ENCODE measurements at regions not wholly inside any gene's neighbourhood (a gene's known extent, or its start where the extent isn't known, plus 50 kb on each side); places are given as distances from the start of the nearest gene placed in this dataset.

DNA sequence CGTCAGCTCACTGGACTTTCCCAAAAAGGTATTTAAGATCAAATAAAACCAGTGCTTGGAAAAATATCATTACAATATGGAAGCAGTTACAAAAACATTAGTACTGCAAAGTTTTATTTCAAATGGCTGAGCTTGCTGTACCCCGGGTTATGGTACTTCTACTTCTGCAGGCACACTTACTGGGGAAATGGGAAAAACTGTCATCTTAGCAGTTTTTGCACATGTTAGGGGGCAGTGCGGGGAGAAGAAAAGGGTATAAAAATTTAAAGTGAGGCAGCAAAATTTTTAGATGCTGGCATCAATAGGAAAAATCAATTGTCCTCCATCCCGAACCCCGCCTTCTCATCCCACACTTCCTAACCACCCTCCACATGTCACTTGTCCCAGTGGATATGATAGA lies 133.4 kb downstream of the ATG4C start:
- Histone ChIP-seq H3K27me3 (ENCODE audit: control insufficient read depth, insufficient read depth, low read length) (no peaks in the 10 kb centered on the region), H3K9me3 (ENCODE audit: control insufficient read depth in 2 of 2, low read length in 2 of 2) (no peaks in the 10 kb centered on the region), H3K36me3 (ENCODE audit: control insufficient read depth, insufficient read depth, low read length) (no peaks in the 10 kb centered on the region), H3K4me1 (ENCODE audit: control insufficient read depth, insufficient read depth, low read length, poor library complexity, severe bottlenecking) (no peaks in the 10 kb centered on the region), H3K27ac (ENCODE audit: insufficient read depth, low read length, poor library complexity, severe bottlenecking) (no peak overlapping the region), H3K4me3 (ENCODE audit: low read depth, low read length) (no peak overlapping the region)
- Mint-ChIP-seq H3K27ac (no peak overlapping the region), H3K9me3 (peaks cover 0 to 4% (median 0%) of the 10 kb centered on the region in 7 donors), H3K4me3 (no peak overlapping the region), H3K36me3 (no peaks in the 10 kb centered on the region), H3K27me3 (peaks cover 4% of the 10 kb centered on the region), H3K4me1 (no peaks in the 10 kb centered on the region)
- ATAC-seq (ENCODE audit: low read depth in 2 of 2) (no peak), DNase-seq (no peak)

DNA sequence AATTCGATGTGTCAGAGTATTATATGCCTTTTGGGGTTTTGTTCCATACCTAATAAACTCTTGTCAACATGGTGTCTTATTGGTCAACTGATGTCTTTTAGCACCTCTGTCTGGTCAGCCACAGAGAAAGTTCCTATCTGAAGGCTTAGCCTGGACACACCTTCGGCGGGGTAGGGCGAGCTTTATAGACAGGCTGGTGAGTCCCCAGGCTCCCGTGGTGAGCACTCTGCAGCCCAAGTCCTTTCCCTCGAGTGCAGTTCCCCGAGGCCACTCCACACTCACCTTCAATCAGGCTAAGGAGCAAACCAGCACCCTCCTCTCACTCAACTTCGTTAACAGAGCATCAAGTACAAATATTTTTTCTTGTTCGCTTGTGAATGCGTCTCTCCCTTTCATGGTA lies 133.9 kb downstream of the ATG4C start:
- H3K27ac Mint-ChIP-seq, result no peak overlapping the region
- DNase-seq (no peak), ATAC-seq (ENCODE audit: low read depth in 2 of 2) (no peak)
- H3K9me3 Mint-ChIP-seq, result peaks cover 0 to 4% (median 0%) of the 10 kb centered on the region in 7 donors
- peaks cover 4% of the 10 kb centered on the region for H3K27me3 Mint-ChIP-seq
- no peak overlapping the region for H3K4me3 Mint-ChIP-seq
- Histone ChIP-seq H3K4me3 (ENCODE audit: low read depth, low read length) (no peak overlapping the region), H3K27ac (ENCODE audit: insufficient read depth, low read length, poor library complexity, severe bottlenecking) (no peak overlapping the region), H3K27me3 (ENCODE audit: control insufficient read depth, insufficient read depth, low read length) (no peaks in the 10 kb centered on the region), H3K9me3 (ENCODE audit: control insufficient read depth in 2 of 2, low read length in 2 of 2) (no peaks in the 10 kb centered on the region), H3K4me1 (ENCODE audit: control insufficient read depth, insufficient read depth, low read length, poor library complexity, severe bottlenecking) (no peaks in the 10 kb centered on the region), H3K36me3 (ENCODE audit: control insufficient read depth, insufficient read depth, low read length) (no peaks in the 10 kb centered on the region)
- H3K4me1 Mint-ChIP-seq, result no peaks in the 10 kb centered on the region
- H3K36me3 Mint-ChIP-seq, result no peaks in the 10 kb centered on the region

DNA sequence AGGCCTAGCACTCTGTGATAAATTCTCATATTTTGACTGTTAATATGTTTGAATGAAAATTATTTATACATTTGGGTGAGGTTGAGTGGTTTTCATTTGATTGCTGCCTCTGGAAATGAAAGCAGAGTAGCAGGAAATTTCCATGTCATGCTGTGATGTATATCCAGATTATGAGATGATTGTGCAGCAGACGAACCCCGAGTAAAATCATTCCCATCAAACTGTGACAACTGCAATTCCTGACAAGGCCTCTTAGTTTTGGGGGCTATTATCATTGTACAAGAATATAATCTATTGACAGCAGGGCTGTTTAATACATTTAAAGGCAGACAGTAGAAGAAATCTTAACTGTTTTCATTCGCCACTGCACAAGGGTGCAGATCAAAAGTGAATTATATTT lies 134.8 kb downstream of the ATG4C start:
- H3K4me1 Mint-ChIP-seq, result no peaks in the 10 kb centered on the region
- peaks cover 4% of the 10 kb centered on the region for H3K27me3 Mint-ChIP-seq
- H3K4me3 ChIP-seq (ENCODE audit: low read depth, low read length), result no peak overlapping the region
- no peaks in the 10 kb centered on the region for H3K4me1 ChIP-seq (ENCODE audit: control insufficient read depth, insufficient read depth, low read length, poor library complexity, severe bottlenecking)
- no peaks in the 10 kb centered on the region for H3K36me3 Mint-ChIP-seq
- no peaks in the 10 kb centered on the region for H3K9me3 ChIP-seq (ENCODE audit: control insufficient read depth in 2 of 2, low read length in 2 of 2)
- H3K27ac ChIP-seq (ENCODE audit: insufficient read depth, low read length, poor library complexity, severe bottlenecking), result no peak overlapping the region
- peaks cover 0 to 6% (median 0%) of the 10 kb centered on the region in 7 donors for H3K9me3 Mint-ChIP-seq
- H3K4me3 Mint-ChIP-seq, result no peak overlapping the region
- DNase-seq, result no peak
- no peak overlapping the region for H3K27ac Mint-ChIP-seq
- H3K27me3 ChIP-seq (ENCODE audit: control insufficient read depth, insufficient read depth, low read length), result no peaks in the 10 kb centered on the region
- ATAC-seq (ENCODE audit: low read depth in 2 of 2), result no peak
- H3K36me3 ChIP-seq (ENCODE audit: control insufficient read depth, insufficient read depth, low read length), result no peaks in the 10 kb centered on the region

DNA sequence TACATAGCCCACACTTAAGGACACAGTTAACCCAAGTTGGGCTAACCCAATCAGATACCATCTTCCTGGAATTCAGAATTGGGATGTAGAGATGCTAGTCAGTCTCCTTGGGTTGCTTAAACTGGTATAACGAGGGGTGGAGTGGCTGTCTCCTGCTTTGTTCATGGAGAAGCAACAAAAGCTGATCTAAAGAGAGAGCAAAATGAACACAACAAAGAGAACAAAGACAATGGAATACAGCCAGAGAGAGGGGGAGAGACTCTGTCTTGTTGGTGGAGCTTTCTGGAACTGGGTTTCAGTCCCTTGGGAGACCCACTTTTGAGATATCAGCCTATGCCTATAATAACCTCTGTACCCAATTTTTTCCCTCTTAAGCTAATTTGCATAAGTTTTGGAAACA lies 138.1 kb downstream of the ATG4C start:
- Histone ChIP-seq H3K4me3 (ENCODE audit: low read depth, low read length) (no peak overlapping the region), H3K9me3 (ENCODE audit: control insufficient read depth in 2 of 2, low read length in 2 of 2) (no peaks in the 10 kb centered on the region), H3K27ac (ENCODE audit: insufficient read depth, low read length, poor library complexity, severe bottlenecking) (no peak overlapping the region), H3K27me3 (ENCODE audit: control insufficient read depth, insufficient read depth, low read length) (no peaks in the 10 kb centered on the region), H3K4me1 (ENCODE audit: control insufficient read depth, insufficient read depth, low read length, poor library complexity, severe bottlenecking) (no peaks in the 10 kb centered on the region), H3K36me3 (ENCODE audit: control insufficient read depth, insufficient read depth, low read length) (no peaks in the 10 kb centered on the region)
- no peak for ATAC-seq (ENCODE audit: low read depth in 2 of 2)
- H3K27me3 Mint-ChIP-seq, result peaks cover 9% of the 10 kb centered on the region
- H3K27ac Mint-ChIP-seq, result no peak overlapping the region
- no peak for DNase-seq
- H3K4me3 Mint-ChIP-seq, result no peak overlapping the region
- peaks cover 0 to 6% (median 2%) of the 10 kb centered on the region in 7 donors for H3K9me3 Mint-ChIP-seq
- H3K36me3 Mint-ChIP-seq, result no peaks in the 10 kb centered on the region
- no peaks in the 10 kb centered on the region for H3K4me1 Mint-ChIP-seq

DNA sequence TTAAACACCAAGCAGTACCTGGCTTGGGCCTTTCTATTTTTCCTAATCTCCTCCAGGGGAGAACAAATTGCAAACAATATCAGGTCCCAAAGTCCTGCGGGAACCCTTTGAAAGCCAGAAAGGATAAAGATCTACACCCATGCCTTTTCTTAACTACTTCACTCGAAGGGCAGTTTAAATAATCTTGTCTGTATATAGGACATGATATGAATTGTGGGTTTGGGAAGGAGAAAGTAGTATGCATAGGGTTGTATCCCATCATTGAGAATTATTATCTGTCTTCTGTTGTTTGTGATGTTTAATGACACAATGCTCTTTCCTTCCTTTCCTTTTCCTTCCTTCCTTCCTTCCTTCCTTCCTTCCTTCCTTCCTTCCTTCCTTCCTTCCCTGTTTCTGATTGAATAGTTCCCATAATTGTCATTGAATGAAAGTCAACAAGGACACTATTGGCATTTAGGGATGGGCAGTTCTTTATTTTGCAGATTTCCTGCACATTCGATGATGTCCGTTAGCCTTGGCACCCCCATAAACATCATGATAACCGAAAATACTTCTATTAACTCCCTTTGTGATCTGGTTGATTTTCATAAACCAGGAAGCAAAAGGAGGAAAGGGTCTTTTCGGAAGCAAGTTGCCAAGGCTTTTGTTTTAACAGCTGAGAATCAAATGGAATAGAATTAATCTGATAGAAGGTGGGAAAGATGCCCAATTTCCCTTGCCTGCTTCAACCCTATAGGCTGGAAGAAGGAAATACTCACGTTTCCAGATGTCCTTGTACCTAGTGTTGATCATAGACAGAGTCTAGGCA lies 141.3 kb downstream of the ATG4C start:
- H3K36me3 Mint-ChIP-seq, result no peaks in the 10 kb centered on the region
- DNase-seq (no peak), ATAC-seq (ENCODE audit: low read depth in 2 of 2) (no peak)
- no peak overlapping the region for H3K27ac Mint-ChIP-seq
- no peak overlapping the region for H3K4me3 Mint-ChIP-seq
- Histone ChIP-seq H3K9me3 (ENCODE audit: control insufficient read depth in 2 of 2, low read length in 2 of 2) (no peaks in the 10 kb centered on the region), H3K4me3 (ENCODE audit: low read depth, low read length) (no peak overlapping the region), H3K27ac (ENCODE audit: insufficient read depth, low read length, poor library complexity, severe bottlenecking) (no peak overlapping the region), H3K36me3 (ENCODE audit: control insufficient read depth, insufficient read depth, low read length) (no peaks in the 10 kb centered on the region), H3K27me3 (ENCODE audit: control insufficient read depth, insufficient read depth, low read length) (no peaks in the 10 kb centered on the region), H3K4me1 (ENCODE audit: control insufficient read depth, insufficient read depth, low read length, poor library complexity, severe bottlenecking) (no peaks in the 10 kb centered on the region)
- H3K9me3 Mint-ChIP-seq, result peaks cover 0 to 6% (median 2%) of the 10 kb centered on the region in 7 donors
- peaks cover 5% of the 10 kb centered on the region for H3K27me3 Mint-ChIP-seq
- no peaks in the 10 kb centered on the region for H3K4me1 Mint-ChIP-seq

DNA sequence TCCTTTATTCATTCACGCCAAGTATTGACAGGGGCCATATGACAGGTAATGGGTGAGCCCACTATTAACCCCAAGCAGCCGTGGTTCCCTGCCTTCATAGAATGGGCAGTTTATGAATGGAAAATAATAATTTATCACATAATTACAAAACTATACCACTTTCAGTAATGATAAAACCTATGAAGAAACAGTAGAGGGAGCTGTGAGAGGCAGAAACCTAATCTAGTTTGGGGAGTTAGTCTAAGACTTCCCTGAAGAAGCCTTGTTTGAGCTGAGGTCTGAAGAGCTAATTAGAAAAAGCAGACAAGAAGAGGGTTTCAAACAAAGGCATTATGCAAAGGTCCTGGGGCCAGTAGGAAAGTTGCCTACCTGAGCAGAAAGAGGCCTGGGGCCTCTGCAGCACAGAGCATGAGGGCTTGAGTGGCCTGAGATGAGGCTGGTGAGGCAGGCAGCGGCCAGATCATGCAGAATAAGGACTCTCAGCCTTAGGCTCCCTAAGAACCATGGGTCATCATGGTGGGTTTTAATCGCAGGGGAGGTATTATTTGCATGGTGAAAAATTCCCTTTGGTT lies 142.8 kb downstream of the ATG4C start:
- H3K4me3 ChIP-seq (ENCODE audit: low read depth, low read length), result no peak overlapping the region
- no peak for DNase-seq
- Mint-ChIP-seq H3K27ac (no peak overlapping the region), H3K36me3 (no peaks in the 10 kb centered on the region), H3K9me3 (peaks cover 0 to 6% (median 2%) of the 10 kb centered on the region in 7 donors), H3K4me1 (no peaks in the 10 kb centered on the region), H3K27me3 (peaks cover 5% of the 10 kb centered on the region), H3K4me3 (no peak overlapping the region)
- ATAC-seq (ENCODE audit: low read depth in 2 of 2), result no peak
- H3K27ac ChIP-seq (ENCODE audit: insufficient read depth, low read length, poor library complexity, severe bottlenecking), result no peak overlapping the region
- no peaks in the 10 kb centered on the region for H3K27me3 ChIP-seq (ENCODE audit: control insufficient read depth, insufficient read depth, low read length)
- no peaks in the 10 kb centered on the region for H3K36me3 ChIP-seq (ENCODE audit: control insufficient read depth, insufficient read depth, low read length)
- H3K4me1 ChIP-seq (ENCODE audit: control insufficient read depth, insufficient read depth, low read length, poor library complexity, severe bottlenecking), result no peaks in the 10 kb centered on the region
- no peaks in the 10 kb centered on the region for H3K9me3 ChIP-seq (ENCODE audit: control insufficient read depth in 2 of 2, low read length in 2 of 2)

DNA sequence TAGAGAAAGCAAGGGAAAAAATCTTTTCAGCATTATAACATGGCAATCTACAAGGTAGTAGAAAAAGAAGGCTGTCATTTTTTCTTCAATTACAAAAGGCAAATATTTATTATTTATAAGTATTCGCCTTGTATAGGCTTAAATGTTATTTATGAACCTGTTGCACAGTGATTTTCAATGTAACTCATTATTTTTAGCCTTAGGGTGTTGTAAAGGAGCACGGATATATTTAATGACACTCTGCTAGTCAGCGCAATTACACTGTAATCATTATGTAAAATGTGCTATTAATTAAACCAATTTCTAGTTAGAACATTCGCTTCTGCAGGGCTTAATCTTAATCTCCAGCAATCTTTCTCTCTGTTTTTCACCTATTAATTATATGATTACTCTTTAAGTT lies 145.0 kb downstream of the ATG4C start:
- H3K27me3 ChIP-seq (ENCODE audit: control insufficient read depth, insufficient read depth, low read length), result no peaks in the 10 kb centered on the region
- Mint-ChIP-seq H3K36me3 (no peaks in the 10 kb centered on the region), H3K4me1 (no peaks in the 10 kb centered on the region), H3K27me3 (peaks cover 5% of the 10 kb centered on the region), H3K9me3 (peaks cover 0 to 3% (median 0%) of the 10 kb centered on the region in 7 donors), H3K4me3 (no peak overlapping the region), H3K27ac (no peak overlapping the region)
- H3K4me3 ChIP-seq (ENCODE audit: low read depth, low read length), result no peak overlapping the region
- no peaks in the 10 kb centered on the region for H3K36me3 ChIP-seq (ENCODE audit: control insufficient read depth, insufficient read depth, low read length)
- H3K4me1 ChIP-seq (ENCODE audit: control insufficient read depth, insufficient read depth, low read length, poor library complexity, severe bottlenecking), result no peaks in the 10 kb centered on the region
- no peaks in the 10 kb centered on the region for H3K9me3 ChIP-seq (ENCODE audit: control insufficient read depth in 2 of 2, low read length in 2 of 2)
- ATAC-seq (ENCODE audit: low read depth in 2 of 2) (no peak), DNase-seq (no peak)
- no peak overlapping the region for H3K27ac ChIP-seq (ENCODE audit: insufficient read depth, low read length, poor library complexity, severe bottlenecking)
